DMS79 treated with DMSO at 0.1 percent for 48 hours (cell line): ENCODE measurements at regions not wholly inside any gene's neighbourhood (a gene's known extent, or its start where the extent isn't known, plus 50 kb on each side); places are given as distances from the start of the nearest gene placed in this dataset.
A peak's percentile ranks its signal among the peaks of the same experiment; 100 is the strongest.

ENCODE experiments used
- DNase-seq: peaks from one replicate; lab custom pipeline; 2025; lab: John Stamatoyannopoulos, UW

DNA sequence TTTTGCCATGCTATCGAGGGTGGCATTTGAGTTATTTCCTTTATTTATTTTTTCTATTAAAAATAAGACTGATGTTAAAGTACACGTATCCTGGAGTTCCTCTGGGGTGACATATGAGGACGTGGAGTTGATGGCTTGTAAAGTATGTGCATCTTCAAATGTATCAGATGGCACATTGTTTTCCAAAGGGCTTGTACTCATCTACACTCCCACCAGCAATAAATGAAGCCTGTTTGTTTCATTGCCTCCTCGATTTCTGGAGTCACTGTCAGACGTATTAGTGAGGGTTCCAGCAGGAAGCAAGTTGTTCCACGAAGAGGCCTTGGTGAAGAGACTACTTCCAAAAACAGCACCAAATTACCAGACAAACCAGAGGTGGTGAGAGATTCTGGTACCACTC lies 423.9 kb downstream of the NPHP4 start:
- DNase-seq: no peak

DNA sequence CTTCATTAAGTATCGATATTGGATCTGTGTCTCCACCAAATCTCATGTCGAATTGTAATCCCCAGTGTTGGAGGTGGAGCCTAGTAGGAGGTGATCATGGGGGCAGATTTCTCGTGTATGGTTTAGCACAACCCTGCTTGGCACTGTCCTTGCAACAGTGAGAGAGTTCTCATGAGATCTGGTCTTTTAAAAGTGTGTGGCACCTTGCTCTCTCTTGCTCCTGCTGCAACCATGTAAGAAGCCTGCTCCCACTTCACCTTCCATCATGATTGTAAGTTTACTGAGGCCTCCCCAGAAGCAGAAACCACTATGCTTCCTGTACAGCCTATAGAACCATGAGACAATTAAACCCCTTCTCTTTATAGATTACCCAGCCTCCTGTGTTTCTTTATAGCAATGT lies 424.4 kb downstream of the NPHP4 start:
- DNase-seq: no peak

DNA sequence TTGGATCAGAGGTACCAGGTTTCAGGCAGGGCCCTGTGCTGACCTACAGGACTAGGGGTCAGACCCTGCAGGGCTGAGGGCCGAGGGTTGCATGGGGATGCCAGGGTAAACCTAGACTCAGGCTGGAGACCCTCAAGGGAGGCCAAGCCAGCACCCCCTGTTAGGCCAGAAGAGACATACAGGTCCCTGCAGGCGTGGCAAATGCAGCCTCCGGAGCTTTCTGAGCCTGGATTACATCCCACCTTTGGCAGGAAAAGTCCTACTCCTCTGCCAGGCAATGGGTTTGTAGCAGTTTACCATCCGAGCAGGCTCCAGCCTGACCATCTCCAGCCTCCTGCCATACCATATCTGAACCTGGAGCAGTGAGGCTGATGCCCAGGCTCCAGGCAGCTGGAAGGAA lies 425.3 kb downstream of the NPHP4 start:
- DNase-seq: no peak

DNA sequence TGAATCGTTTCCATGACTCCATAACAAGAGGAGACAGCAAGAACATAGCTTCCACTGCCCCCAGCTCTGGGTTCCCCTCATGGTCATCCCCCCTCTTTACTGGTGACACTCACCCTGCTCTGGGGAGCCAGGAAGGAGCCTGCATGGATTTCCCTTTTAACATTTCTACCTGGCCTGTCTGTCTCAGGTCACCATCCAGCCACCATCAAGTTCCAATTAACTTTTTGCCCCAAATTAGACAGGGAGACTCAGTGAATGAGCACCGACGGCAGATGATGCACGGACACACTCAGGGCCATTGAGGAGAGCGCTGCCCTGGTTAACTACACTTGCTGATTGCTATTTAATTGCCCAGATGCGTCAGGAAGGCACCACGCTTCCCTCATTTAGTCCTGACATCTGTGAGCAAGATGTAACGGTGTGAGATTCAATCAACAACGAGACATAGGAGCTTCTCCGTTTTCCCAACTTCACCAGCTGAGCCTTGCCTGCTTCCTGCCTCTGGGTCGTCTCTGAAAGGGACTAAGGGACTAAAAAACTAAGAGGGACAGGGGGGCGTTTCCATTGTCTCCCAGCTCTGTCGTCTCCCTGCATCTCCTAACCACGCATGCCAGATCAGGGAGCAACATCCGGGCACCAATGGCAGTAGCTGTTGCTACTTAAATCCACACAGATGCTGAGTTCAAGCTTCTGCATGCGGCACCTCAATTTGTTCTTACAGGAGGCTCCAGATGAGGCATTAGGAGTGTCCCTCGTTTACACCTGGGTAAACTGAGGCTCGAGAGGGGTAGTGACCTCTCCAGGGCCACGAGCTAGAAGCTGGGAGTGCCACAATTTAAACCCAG lies 426.7 kb downstream of the NPHP4 start:
- no peak for DNase-seq

DNA sequence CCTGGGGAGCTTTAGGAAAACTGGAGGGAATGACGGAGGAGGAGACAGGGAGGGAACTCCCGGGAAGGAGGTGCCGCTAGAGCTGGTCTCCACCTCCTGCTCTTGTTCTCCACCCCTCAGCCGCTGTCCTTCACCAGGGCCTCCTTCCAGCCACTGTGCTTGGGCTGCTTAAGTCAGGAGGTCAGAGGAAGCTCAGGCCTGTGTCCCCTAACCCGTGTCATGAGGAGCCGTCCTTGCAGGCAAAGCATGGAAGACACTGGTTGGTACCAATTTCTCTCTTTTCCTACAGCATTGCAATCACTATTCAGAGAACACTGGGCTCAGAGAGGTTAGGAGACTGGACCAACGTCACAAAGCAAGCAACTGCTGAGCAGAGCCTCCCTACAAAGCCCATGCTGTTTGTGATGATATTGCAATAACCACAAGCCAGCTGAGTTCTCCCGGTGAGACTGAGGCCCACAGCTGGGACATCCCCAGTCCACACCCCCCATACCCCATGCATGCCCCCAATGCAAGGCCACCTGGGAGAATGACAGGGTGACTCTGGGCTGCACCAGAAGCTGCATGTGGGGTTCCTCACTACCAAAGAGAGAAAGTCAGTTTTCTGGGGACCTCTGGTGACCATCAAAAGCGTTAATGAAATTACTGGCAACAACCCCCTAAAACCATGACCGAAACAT lies 427.5 kb downstream of the NPHP4 start:
- DNase-seq: no peak

DNA sequence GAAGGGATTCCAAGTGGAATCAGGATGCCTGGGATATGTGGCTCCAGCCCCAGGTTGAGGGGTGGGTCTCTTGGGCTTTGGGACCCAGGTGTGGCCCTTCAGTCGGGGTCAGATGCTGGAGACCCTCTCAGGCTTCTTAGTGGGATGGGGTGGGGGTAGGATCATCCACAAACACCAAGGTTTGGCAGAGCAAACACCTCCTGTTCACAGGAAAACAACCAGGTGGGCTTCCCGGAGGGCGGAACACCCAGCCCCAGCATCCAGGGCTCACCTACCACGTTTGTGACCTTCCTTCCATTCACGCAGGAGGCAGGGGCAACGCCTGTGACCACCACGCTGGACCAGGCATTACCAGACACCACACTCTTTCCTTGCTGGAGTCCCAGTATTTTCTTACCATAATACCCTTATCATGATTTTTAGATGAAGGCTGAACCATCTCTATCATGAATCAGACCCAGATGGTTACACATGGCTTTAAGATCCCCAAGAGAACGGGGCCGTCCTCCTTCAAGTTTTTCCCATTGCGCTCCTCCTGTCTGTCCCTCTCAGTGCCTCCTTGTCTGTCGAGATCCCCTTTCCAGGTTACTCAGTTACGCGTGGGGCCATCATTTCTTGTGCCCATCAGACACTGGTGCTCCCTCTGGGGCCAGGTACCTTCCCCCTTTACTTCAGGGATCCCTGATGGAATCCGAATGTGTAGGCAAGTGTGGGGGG lies 428.2 kb downstream of the NPHP4 start:
- DNase-seq: no peak

DNA sequence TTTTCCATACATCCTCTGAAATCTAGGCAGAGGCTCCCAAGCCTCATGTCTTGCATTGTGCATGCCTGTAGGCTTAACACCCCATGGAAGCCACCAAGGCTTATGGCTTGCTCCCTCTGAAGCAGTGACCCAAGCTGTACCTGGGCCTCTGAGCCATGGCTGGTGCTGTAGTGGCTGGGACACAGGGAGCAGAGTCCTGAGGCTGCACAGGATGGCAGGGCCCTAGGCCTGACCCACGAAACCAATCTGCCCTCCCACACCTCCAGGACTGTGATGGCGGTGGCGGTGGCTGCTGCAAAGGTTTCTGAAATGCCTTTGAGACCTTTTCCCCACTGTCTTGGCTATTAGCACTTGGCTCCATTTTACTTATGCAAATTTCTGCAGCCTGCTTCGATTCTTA lies 429.5 kb downstream of the NPHP4 start:
- no peak for DNase-seq

DNA sequence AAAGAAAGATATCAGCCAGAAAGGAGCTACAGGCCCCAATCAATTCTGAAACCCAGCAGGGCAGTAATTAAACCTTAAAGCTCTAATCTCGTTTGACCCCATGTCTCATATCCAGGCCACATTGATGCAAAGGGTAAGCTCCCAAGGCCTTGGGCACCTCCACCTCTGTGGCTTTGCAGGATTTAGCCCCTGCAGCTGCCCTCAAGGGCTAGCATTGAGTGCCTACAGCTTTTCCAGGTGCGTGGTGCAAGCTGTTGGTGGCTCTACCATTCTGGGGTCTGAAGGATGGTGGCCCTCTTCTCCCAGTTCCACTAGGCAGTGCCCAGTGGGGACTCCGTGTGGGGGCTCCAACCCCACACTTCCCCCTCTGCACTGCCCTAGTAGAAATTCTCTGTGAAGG lies 429.9 kb downstream of the NPHP4 start:
- no peak for DNase-seq

DNA sequence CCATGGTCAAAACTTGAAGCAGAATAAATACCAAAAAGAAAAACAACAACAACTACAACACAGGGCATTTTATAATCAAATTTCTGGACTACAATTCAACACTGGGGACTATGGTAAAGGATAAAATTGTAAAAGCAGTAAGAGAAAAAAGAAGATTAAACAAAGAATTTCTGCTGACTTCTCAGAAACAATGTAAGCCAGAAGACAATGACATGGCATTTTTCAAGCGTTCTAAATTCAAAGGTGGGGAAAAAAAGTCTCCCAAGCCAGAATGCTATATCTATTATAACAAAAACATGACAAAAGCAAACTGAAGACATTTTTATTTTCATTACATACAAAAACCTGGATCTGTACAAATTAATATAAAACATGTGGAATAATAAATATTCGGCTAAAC lies 433.1 kb downstream of the NPHP4 start:
- no peak for DNase-seq

DNA sequence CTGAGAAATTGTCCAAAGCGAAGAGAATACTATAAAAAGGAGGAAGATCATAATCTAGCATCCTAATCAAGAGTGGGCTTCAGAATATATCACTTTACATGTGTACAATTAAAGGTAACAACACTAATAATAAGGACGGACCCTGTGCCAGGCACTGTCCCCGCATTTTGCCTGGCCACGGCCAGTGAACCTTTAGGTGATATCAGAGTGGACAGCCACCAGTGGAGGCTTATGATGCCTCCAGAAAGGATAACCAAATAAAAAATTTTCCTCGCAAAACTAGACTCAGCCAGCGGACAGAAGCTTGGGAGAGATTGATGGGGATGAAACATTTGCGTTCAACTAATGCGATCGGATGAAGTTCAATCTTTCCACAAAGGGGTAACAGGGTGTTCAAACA lies 436.4 kb downstream of the NPHP4 start:
- DNase-seq: no peak

DNA sequence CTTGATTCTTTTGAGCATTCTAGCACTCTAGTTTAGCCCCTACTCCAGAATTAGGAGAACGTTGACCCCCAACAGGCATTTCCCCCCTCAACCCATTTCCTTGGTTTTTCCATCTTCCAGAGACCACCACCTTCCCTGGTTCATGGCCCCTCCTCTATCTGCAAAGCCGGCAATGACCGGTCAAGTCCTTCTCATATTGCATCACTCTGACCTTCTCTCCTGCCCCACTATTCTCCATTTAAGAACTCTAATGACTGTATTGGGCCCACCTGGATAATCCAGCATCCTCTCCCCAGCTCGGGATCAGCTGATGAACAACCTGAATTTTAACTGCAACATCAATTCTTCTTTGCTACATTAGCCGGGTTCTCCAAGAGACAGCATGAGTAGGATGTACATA lies 437.4 kb downstream of the NPHP4 start:
- DNase-seq: no peak

DNA sequence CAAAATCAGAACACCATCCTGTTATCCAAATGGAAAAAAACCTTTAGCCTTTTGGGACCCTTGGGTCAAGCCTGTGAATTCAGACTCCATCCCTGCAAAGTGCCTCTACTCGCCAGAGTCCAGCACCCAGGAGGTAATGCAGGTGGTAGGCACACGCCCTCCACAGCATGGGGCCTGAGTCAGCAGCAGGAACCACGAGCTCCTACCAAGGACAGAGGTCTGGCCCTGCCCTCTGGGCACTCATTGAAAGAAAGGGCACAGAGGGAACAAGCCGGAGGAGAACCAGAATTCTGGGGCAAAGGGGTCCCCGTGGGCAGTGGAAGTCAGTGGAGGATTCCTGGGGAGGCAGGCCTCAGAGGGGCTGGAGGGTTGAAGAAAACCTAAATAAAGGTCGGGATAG lies 438.1 kb downstream of the NPHP4 start:
- no peak for DNase-seq

DNA sequence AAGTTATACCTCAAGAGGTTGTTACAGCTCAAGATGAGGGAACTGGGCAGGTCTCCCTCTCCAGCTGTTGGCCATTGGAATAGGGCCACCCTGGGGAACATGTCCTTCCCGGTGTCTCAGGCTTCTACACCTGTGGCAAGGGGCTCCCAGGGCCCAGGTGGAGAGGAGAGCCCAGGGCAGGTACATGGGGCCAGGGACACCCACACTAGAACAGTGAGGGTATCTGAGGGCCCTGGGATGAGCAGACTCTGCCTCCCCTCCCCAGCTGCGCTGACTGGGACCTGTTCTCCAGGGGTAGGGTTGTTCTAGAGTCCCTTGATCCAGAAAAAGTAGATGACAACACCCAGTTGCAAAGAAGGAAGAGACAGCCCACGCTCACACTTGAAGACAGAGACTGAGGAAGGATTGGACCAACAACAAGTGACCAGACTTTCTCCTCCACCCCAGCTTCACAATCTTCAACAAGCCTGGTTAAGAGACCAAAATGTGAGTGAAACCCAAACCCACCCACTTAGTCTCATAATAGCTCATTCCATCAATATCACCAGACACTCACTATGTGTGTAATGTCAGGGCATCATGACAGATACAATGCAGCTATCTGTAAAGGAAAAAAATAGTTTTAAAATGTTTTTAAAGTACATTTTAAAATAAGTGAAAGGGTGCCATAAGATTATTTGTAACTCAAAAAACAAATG lies 439.3 kb downstream of the NPHP4 start:
- DNase-seq: no peak

DNA sequence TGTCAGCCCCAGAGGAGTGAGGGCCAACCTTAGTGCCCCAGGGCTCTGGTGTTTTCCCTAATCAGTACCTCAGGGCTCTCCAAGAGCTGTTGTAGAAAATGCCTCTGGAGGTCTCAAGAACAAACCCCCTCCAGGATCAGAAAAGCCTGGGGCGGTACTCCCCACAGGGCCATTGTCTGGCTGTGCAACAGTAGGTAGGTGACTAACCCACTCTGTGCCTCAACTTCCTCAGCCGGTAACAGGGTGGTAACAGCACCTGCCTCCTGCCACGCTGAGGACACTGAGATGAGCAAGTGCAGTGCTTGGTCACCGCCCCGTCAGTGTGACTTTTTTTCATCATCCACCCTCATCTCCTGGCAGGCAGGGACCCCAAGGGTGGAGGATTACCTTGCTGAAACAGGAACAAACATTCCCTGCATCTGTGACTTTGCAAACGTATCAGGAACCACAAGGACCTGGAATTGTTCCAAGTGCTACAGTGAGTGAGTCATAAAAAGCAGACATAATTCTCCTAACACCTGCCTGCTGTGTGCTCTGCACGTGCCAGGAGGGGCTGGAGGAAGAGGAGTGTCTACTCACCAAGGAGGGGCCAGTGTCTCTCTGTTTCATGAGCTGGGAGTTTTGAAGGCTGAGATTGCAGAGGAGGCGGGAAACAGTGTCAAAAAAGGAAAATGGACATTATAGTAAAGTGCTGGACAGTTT lies 440.8 kb downstream of the NPHP4 start:
- DNase-seq: peak; percentile 99

DNA sequence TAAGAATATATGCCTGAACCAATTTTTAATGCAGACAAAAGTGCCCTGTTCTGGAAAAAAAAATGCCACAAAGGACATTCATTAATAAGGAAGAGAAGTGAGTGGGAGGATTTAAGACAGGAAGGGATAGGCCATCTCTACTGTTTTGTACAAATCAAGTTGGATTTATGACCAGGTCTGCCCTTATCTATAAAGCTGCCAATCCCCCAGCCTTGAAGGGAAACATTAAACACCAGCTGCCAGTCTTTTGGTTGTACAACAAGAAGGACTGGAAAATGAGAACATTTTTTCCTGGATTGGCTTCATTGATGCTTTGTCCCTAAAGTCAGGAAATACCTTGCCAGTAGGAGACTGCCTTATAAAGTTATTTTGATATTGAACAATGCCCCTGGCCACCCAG lies 444.0 kb downstream of the NPHP4 start:
- peak; percentile 29 for DNase-seq

DNA sequence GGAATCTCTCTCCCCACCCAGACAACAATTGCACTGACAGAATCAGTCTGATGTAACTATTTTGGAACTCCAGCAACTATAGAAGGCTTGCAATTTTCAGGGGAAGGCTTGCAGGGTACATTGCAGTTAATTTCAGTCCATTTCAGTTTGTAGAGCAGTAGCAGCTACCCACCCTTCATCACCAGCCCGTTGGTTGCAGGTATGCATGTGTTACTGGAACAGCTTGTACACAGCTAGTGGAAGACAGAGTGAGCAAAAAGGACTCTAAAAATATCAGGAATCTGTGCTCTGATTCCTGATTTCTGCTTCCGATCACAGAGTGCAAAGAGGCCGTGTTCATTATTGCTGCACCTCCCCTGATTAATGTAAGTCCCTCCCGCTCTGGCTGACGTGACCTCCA lies 449.0 kb downstream of the NPHP4 start:
- DNase-seq: no peak

DNA sequence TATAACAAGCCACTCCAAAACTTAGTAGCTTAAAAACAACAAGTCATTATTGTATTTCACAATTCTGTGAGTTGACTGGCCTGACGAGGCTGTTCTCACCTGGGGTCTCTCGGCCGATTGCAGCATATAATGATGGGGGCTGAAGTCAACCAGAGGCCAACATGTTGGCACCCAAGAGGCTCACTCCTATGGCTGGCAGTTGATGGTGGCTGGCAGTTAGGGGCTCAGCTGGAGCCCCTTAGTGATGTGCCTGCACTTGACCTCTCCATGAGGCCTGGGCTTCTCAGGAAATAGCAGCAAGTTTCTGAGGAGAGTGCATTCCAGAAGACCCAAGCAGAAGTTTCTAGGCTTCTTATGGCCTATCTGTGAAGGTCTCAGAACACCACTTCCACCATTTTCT lies 459.4 kb downstream of the NPHP4 start:
- no peak for DNase-seq

DNA sequence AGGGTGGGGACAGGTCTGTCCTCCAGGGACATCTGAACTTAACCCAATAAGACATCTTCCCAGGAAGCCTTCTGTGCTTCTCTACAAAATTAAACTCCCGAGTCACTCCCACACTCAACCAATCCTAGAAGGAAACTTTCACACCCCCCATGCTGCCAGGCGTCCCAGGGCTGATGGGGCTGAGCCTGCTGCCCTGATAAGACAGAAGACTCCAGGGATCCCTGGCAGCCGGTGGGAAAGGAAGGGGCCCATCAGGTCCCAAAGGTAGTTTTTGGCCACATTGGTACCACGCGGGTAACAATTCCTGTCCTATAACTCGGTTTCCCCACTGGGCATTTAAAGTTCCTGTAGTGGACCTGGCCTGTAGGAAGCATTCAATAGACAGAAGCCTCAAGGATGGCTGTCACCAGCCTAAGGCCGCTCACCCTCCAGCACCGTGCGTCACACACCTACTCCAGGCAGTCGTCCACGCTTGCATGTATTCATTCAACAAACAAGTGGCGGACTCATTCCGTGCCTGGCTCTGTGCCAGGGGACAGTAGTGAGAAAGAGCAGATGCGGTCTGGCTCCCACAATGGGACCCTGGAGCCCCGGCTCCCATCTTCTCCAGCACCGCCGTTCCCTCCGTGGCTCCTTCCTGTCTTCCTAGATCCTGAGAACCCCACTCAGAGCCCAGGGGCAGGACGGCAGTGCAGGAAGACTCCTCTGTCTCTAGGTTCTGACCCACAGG lies 465.2 kb downstream of the NPHP4 start:
- DNase-seq: no peak

DNA sequence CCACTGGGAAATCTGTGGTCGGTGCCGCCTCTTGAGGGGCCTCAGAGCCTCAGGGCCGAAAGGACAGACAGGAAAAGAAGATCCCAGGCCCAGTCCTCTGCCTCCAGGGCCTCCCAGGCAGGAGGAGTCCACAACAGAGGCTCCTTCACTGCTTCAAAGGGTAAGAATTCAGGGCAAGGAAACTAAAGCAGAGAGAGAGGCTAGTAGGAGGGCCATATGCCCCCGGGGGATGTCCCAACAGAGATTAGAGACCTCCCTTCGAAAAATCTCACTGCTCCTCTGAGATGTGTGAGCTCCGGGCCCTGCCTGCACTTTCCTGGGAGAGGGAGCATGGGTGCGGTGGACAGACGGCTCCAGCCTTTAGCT lies 465.9 kb downstream of the NPHP4 start:
- DNase-seq: no peak

DNA sequence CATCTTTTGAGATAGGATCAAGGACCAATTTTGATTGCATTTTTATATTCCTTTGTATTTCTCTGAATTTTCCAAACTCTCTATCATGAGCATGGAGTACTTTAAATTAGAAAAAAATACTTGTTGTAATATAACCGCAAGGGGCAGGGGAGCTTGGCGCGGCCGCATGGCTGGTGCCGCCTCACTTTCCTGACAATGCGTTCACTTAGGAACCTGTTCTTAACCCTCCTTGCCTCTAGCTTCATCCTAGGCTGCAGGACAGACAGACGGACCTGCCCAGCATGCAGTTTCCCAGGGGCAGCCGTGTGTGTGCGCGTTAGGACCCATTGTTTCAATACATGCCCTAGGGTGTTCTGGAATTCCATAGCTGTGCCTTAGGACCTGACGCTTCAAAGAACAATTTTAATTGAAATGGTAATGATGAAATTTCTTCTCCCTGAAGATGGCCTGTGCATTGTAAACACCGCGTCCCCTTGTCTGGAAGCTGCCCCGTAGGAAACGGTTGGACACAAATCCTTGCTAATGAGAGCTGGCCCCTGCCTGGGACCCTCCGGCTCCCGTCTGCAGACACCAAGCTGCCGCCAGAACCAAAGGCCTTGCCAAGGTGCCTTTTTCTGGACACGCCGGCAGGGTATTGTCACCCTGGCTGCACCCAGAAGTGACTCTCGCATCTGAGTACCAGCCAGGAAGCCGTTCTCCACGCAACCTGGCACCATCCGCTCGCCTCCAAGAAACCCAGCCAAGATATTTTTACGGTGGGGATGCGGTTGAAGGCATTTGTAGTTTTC lies 466.4 kb downstream of the NPHP4 start:
- peak; percentile 57 for DNase-seq
